ENCODE measurements at regions not wholly inside any gene's neighbourhood (a gene's known extent, or its start where the extent isn't known, plus 50 kb on each side); places are given as distances from the start of the nearest gene placed in this dataset.

GRCh38 chr4:29066861-29067260, 1653.3 kb upstream of the PCDH7 start:
- H3K9ac ChIP-seq (ENCODE audit: insufficient read length, low read depth) = no peak overlapping the region
- no peaks in the 10 kb centered on the region for H3K27me3 ChIP-seq (ENCODE audit: insufficient read depth, insufficient read length)
- no peak for DNase-seq (ENCODE audit: low read depth, low spot score)
- no peaks in the 10 kb centered on the region for H3K4me1 ChIP-seq (ENCODE audit: insufficient read depth, insufficient read length)
- TF ChIP-seq SUZ12 (IDR thresholded peaks at IDR 0.05; ENCODE audit: extremely low read depth, insufficient read depth, insufficient read length) = no peak
- no peaks in the 10 kb centered on the region for H3K9me3 ChIP-seq (ENCODE audit: insufficient read depth, low read length)
- H3K36me3 ChIP-seq (ENCODE audit: insufficient read depth, insufficient read length, low read length) = no peaks in the 10 kb centered on the region
- H3K4me3 ChIP-seq (ENCODE audit: insufficient read length, low read depth) = no peak overlapping the region

- no peak for DNase-seq (ENCODE audit: low read depth, low spot score)
- TF ChIP-seq ZNF274 (IDR thresholded peaks at IDR 0.05; ENCODE audit: low read depth, low read length) (no peak), YY1 (IDR thresholded peaks at IDR 0.05; ENCODE audit: insufficient read depth, insufficient read length) (no peak), SUZ12 (IDR thresholded peaks at IDR 0.05; ENCODE audit: extremely low read depth, insufficient read depth, insufficient read length) (no peak)
- no peaks in the 10 kb centered on the region for H3K36me3 ChIP-seq (ENCODE audit: insufficient read depth, insufficient read length, low read length)
- no peak overlapping the region for H3K4me3 ChIP-seq (ENCODE audit: insufficient read length, low read depth)
- H3K27me3 ChIP-seq (ENCODE audit: insufficient read depth, insufficient read length) = no peaks in the 10 kb centered on the region
- no peak overlapping the region for H3K9ac ChIP-seq (ENCODE audit: insufficient read length, low read depth)
- H3K9me3 ChIP-seq (ENCODE audit: insufficient read depth, low read length) = no peaks in the 10 kb centered on the region
- no peaks in the 10 kb centered on the region for H3K4me1 ChIP-seq (ENCODE audit: insufficient read depth, insufficient read length)
These were observed 1646.6 kb upstream of the PCDH7 start for GRCh38 chr4:29073571-29073970.

DNA sequence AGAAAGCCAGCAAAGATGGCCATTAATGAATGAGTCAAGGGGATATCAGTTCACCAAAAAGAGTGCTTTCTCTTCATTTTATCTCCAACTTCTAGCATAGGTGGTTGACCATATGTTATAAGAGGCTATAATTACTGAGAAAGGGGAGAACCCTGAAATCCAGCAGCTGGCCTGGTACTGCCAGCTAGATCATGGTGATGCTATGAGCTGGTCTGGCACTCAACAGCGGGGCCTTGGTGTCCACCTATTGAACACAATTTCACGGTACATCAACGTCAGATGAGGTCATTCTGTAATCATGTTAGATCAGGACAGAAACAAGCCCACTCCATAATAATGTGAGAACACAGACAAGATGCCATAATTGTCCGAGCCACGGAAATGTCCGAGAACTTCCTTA, 1644.8 kb upstream of the PCDH7 start:
- TF ChIP-seq YY1 (IDR thresholded peaks at IDR 0.05; ENCODE audit: insufficient read depth, insufficient read length) (no peak), SUZ12 (IDR thresholded peaks at IDR 0.05; ENCODE audit: extremely low read depth, insufficient read depth, insufficient read length) (no peak), ZNF274 (IDR thresholded peaks at IDR 0.05; ENCODE audit: low read depth, low read length) (no peak)

GRCh38 chr4:29079260-29079659, 1640.9 kb upstream of the PCDH7 start:
- TF ChIP-seq YY1 (IDR thresholded peaks at IDR 0.05; ENCODE audit: insufficient read depth, insufficient read length) (no peak), SUZ12 (IDR thresholded peaks at IDR 0.05; ENCODE audit: extremely low read depth, insufficient read depth, insufficient read length) (no peak), ZNF274 (IDR thresholded peaks at IDR 0.05; ENCODE audit: low read depth, low read length) (no peak)
- Histone ChIP-seq H3K4me3 (ENCODE audit: insufficient read length, low read depth) (no peak overlapping the region), H3K27me3 (ENCODE audit: insufficient read depth, insufficient read length) (no peaks in the 10 kb centered on the region), H3K9me3 (ENCODE audit: insufficient read depth, low read length) (no peaks in the 10 kb centered on the region), H3K36me3 (ENCODE audit: insufficient read depth, insufficient read length, low read length) (no peaks in the 10 kb centered on the region), H3K9ac (ENCODE audit: insufficient read length, low read depth) (no peak overlapping the region), H3K4me1 (ENCODE audit: insufficient read depth, insufficient read length) (no peaks in the 10 kb centered on the region)
- no peak for DNase-seq (ENCODE audit: low read depth, low spot score)

More for the DNA sequence above, 1644.8 kb upstream of the PCDH7 start:
- no peak for DNase-seq (ENCODE audit: low read depth, low spot score)
- Histone ChIP-seq H3K27me3 (ENCODE audit: insufficient read depth, insufficient read length) (no peaks in the 10 kb centered on the region), H3K9ac (ENCODE audit: insufficient read length, low read depth) (no peak overlapping the region), H3K4me3 (ENCODE audit: insufficient read length, low read depth) (no peak overlapping the region), H3K36me3 (ENCODE audit: insufficient read depth, insufficient read length, low read length) (no peaks in the 10 kb centered on the region), H3K9me3 (ENCODE audit: insufficient read depth, low read length) (no peaks in the 10 kb centered on the region), H3K4me1 (ENCODE audit: insufficient read depth, insufficient read length) (no peaks in the 10 kb centered on the region)

DNA sequence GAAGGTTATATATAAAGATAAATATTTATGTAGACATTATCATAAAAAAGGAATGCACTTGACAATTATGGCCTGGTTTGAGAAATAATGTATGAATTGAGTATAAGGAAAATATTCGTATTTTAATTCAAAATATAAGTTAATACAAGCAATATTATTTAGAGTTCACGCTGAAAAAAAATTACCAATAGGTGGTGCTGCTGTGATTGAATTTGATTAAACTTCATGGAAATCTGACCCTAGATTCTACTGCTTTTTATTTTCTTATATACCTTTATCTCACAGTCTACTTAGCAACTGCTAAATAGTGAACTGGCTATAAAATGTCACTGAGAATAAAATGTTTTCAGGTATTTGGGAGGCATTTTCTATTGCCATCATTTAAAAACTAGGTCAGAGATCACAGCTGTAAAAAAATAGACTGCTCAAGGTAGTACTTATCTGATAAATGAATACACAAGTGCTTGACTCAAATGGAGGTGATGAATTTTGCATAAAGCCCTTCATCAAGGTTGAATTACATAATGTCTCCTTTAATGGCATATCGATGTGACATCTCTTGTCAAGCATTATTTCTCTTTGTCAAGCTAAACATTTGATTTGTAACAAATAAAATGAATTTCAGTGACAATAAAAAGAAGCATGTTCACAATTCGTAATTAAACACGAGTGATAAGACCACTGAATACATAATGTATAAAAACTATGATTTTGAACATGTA, 1638.8 kb upstream of the PCDH7 start:
- DNase-seq (ENCODE audit: low read depth, low spot score) = no peak

GRCh38 chr4:29082684-29083083, 1637.5 kb upstream of the PCDH7 start:
- Histone ChIP-seq H3K36me3 (ENCODE audit: insufficient read depth, insufficient read length, low read length) (no peaks in the 10 kb centered on the region), H3K4me1 (ENCODE audit: insufficient read depth, insufficient read length) (no peaks in the 10 kb centered on the region), H3K9me3 (ENCODE audit: insufficient read depth, low read length) (no peaks in the 10 kb centered on the region), H3K27me3 (ENCODE audit: insufficient read depth, insufficient read length) (no peaks in the 10 kb centered on the region), H3K9ac (ENCODE audit: insufficient read length, low read depth) (no peak overlapping the region), H3K4me3 (ENCODE audit: insufficient read length, low read depth) (no peak overlapping the region)
- no peak for TF ChIP-seq ZNF274 (IDR thresholded peaks at IDR 0.05; ENCODE audit: low read depth, low read length)
- TF ChIP-seq SUZ12 (IDR thresholded peaks at IDR 0.05; ENCODE audit: extremely low read depth, insufficient read depth, insufficient read length) = no peak
- no peak for TF ChIP-seq YY1 (IDR thresholded peaks at IDR 0.05; ENCODE audit: insufficient read depth, insufficient read length)
- no peak for DNase-seq (ENCODE audit: low read depth, low spot score)

More for the DNA sequence above, 1638.8 kb upstream of the PCDH7 start:
- no peak overlapping the region for H3K4me3 ChIP-seq (ENCODE audit: insufficient read length, low read depth)
- no peak overlapping the region for H3K9ac ChIP-seq (ENCODE audit: insufficient read length, low read depth)
- no peaks in the 10 kb centered on the region for H3K9me3 ChIP-seq (ENCODE audit: insufficient read depth, low read length)
- H3K4me1 ChIP-seq (ENCODE audit: insufficient read depth, insufficient read length) = no peaks in the 10 kb centered on the region
- no peak for TF ChIP-seq ZNF274 (IDR thresholded peaks at IDR 0.05; ENCODE audit: low read depth, low read length)
- no peak for TF ChIP-seq SUZ12 (IDR thresholded peaks at IDR 0.05; ENCODE audit: extremely low read depth, insufficient read depth, insufficient read length)
- TF ChIP-seq YY1 (IDR thresholded peaks at IDR 0.05; ENCODE audit: insufficient read depth, insufficient read length) = no peak
- H3K27me3 ChIP-seq (ENCODE audit: insufficient read depth, insufficient read length) = no peaks in the 10 kb centered on the region
- no peaks in the 10 kb centered on the region for H3K36me3 ChIP-seq (ENCODE audit: insufficient read depth, insufficient read length, low read length)

DNA sequence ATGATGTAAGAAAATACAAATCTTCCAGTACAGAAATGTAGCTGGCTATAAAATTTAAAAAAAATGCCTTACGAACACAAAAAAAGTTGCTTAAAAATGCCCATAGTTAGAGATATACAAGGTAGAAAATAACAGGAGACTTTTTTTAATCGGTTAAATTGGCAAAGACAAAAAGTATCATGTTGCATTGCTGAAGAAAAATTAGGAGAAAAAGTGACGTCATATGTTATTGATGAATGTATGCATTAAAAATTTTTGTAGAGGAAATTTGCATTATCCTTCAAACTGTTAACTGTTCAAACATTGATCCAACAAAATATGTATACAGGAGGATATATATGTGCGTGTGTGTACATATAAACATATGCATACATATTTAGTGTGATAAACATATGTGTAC, 1634.4 kb upstream of the PCDH7 start:
- H3K36me3 ChIP-seq (ENCODE audit: insufficient read depth, insufficient read length, low read length) = no peaks in the 10 kb centered on the region
- DNase-seq (ENCODE audit: low read depth, low spot score) = no peak
- no peaks in the 10 kb centered on the region for H3K27me3 ChIP-seq (ENCODE audit: insufficient read depth, insufficient read length)
- H3K4me3 ChIP-seq (ENCODE audit: insufficient read length, low read depth) = no peak overlapping the region
- no peaks in the 10 kb centered on the region for H3K9me3 ChIP-seq (ENCODE audit: insufficient read depth, low read length)
- TF ChIP-seq ZNF274 (IDR thresholded peaks at IDR 0.05; ENCODE audit: low read depth, low read length) = no peak
- TF ChIP-seq YY1 (IDR thresholded peaks at IDR 0.05; ENCODE audit: insufficient read depth, insufficient read length) = no peak
- TF ChIP-seq SUZ12 (IDR thresholded peaks at IDR 0.05; ENCODE audit: extremely low read depth, insufficient read depth, insufficient read length) = no peak
- H3K4me1 ChIP-seq (ENCODE audit: insufficient read depth, insufficient read length) = no peaks in the 10 kb centered on the region
- H3K9ac ChIP-seq (ENCODE audit: insufficient read length, low read depth) = no peak overlapping the region

Data from NT2/D1 (cell line).